ENCODE measurements at regions not wholly inside any gene's neighbourhood (a gene's known extent, or its start where the extent isn't known, plus 50 kb on each side); places are given as distances from the start of the nearest gene placed in this dataset.

DNA sequence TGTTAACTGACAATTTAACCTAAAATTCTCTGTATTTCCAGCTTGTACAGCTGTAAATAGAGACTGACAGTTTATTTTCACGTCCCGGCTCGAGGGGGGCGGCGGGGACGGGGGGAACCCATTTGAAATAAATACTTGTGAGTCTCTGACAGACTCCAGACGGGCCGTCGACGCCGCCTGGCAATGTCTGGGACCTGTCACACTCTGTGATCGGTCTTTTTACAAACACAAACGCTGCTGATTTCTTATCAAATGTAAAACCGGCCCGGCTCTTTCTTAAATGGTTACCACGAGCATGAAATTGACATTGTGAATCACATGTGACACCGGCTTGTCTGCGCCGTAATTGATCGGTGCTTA lies 57.0 kb downstream of the UNCX start:
- intact Hi-C loops (cut with DNase I): no loop called here
- DNase-seq: no peak
- WGBS, 4 donors: 24 to 37% (median 28%) methylated on average over 17 to 20 of the region's 20 CpGs
- Histone ChIP-seq H3K36me3 (replicated peaks in 1 of 2) (no peaks in the 10 kb centered on the region), H3K27ac (no peak overlapping the region), H3K27me3 (peaks cover 41% of the 10 kb centered on the region), H3K4me3 (peak overlapping the region in 1 of 4 donors; percentile 37), H3K4me1 (replicated peaks in 1 of 2) (no peaks in the 10 kb centered on the region), H3K9me3 (replicated peaks in 1 of 3) (no peaks in the 10 kb centered on the region)
- TF ChIP-seq POLR2A (IDR thresholded peaks at IDR 0.05): no peak
- TF ChIP-seq, protein P1, sequence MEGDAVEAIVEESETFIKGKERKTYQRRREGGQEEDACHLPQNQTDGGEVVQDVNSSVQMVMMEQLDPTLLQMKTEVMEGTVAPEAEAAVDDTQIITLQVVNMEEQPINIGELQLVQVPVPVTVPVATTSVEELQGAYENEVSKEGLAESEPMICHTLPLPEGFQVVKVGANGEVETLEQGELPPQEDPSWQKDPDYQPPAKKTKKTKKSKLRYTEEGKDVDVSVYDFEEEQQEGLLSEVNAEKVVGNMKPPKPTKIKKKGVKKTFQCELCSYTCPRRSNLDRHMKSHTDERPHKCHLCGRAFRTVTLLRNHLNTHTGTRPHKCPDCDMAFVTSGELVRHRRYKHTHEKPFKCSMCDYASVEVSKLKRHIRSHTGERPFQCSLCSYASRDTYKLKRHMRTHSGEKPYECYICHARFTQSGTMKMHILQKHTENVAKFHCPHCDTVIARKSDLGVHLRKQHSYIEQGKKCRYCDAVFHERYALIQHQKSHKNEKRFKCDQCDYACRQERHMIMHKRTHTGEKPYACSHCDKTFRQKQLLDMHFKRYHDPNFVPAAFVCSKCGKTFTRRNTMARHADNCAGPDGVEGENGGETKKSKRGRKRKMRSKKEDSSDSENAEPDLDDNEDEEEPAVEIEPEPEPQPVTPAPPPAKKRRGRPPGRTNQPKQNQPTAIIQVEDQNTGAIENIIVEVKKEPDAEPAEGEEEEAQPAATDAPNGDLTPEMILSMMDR (IDR thresholded peaks at IDR 0.05): no peak

DNA sequence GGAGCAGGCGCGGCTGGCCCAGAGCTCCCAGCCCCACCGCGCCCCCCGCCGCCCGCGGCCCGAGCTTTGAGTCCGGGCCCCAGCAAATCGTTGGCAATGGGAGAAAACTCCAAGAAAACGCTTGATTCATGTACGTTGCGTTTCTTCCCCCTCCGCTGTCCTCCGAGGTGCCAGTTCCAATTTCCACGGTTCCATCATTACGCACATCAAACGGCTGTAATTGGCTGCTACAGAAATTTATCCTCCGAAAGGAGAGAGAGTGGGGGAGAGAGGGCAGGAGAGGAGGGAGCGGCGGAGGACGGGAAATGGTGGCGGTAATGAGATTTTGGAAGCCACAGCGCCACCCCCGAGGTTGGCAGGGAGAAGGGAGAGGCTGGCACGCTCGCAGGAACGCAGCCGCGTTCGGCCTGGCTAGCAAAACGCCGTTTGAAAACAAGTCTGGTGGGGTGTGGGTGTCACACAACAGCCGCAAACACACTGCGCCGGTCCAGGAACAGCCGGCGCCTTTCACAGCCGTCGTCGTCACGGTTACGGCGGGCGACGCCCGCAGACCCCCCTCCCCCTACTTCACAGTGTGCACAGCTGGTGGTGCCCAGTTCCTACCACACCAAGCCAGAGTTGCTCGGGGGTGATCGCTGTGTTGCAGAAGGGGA lies 57.5 kb downstream of the UNCX start:
- DNase-seq: peak in 2 of 7 donors; percentile 4 to 22
- intact Hi-C loops (cut with DNase I): no loop called here
- H3K27me3 ChIP-seq: peaks cover 41% of the 10 kb centered on the region
- H3K9me3 ChIP-seq (replicated peaks in 1 of 3): no peaks in the 10 kb centered on the region
- 3 to 4% (median 3%) methylated on average over 33 to 50 of the region's 50 CpGs for WGBS, 4 donors
- no peaks in the 10 kb centered on the region for H3K36me3 ChIP-seq (replicated peaks in 1 of 2)
- TF ChIP-seq, protein P1 (IDR thresholded peaks at IDR 0.05): no peak
- TF ChIP-seq POLR2A (IDR thresholded peaks at IDR 0.05): no peak
- H3K4me1 ChIP-seq (replicated peaks in 1 of 2): no peaks in the 10 kb centered on the region
- no peak overlapping the region for H3K27ac ChIP-seq
- peak overlapping the region in 1 of 4 donors; percentile 37 for H3K4me3 ChIP-seq

GRCh38 chr7:1290679-1291356 lies 58.1 kb downstream of the UNCX start:
- H3K9me3 ChIP-seq (replicated peaks in 1 of 3): no peaks in the 10 kb centered on the region
- no peak for DNase-seq
- no peaks in the 10 kb centered on the region for H3K4me1 ChIP-seq (replicated peaks in 1 of 2)
- intact Hi-C loops (cut with DNase I): no loop called here
- peaks cover 44% of the 10 kb centered on the region for H3K27me3 ChIP-seq
- TF ChIP-seq, protein P1 (IDR thresholded peaks at IDR 0.05): no peak
- no peak for TF ChIP-seq POLR2A (IDR thresholded peaks at IDR 0.05)
- H3K27ac ChIP-seq: no peak overlapping the region
- 30 to 37% (median 34%) methylated on average over 7 to 37 of the region's 37 CpGs for WGBS, 4 donors
- H3K4me3 ChIP-seq: no peak overlapping the region
- no peaks in the 10 kb centered on the region for H3K36me3 ChIP-seq (replicated peaks in 1 of 2)

DNA sequence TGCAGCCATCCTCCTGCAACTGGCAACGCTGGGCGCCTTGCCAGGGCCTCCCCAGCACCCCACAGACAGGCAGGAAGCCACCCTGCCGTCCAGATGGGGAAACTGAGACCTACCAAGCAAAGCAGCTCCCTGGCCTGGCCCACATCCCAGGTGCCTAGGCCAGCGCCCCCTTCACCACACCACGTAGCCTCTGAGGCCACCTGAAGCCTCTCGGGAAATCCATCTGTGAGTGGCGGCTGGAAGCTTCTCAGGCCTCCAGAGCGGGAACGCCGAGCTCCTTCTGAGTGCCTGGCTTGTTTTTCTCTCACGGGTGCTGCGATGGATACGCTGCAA lies 58.7 kb downstream of the UNCX start:
- no peaks in the 10 kb centered on the region for H3K9me3 ChIP-seq (replicated peaks in 1 of 3)
- H3K27ac ChIP-seq: no peak overlapping the region
- peaks cover 49% of the 10 kb centered on the region for H3K27me3 ChIP-seq
- intact Hi-C loops (cut with DNase I): no loop called here
- TF ChIP-seq, protein P1 (IDR thresholded peaks at IDR 0.05): no peak
- no peaks in the 10 kb centered on the region for H3K36me3 ChIP-seq (replicated peaks in 1 of 2)
- DNase-seq: no peak
- H3K4me3 ChIP-seq: no peak overlapping the region
- 64 to 83% (median 78%) methylated on average over 9 to 13 of the region's 13 CpGs for WGBS, 4 donors
- H3K4me1 ChIP-seq (replicated peaks in 1 of 2): no peaks in the 10 kb centered on the region

All from adrenal gland (tissue), 9 donors.